ENCODE measurements at regions not wholly inside any gene's neighbourhood (a gene's known extent, or its start where the extent isn't known, plus 50 kb on each side); places are given as distances from the start of the nearest gene placed in this dataset.

GRCh38 chr4:36771411-36772153, 473.0 kb upstream of the NWD2 start:
- TF ChIP-seq YY1 (IDR thresholded peaks at IDR 0.05; ENCODE audit: insufficient read depth, insufficient read length) (no peak), ZNF274 (IDR thresholded peaks at IDR 0.05; ENCODE audit: low read depth, low read length) (no peak)

Measured in NT2/D1 (cell line).